Uterus (tissue), 3 donors: ENCODE measurements at regions not wholly inside any gene's neighbourhood (a gene's known extent, or its start where the extent isn't known, plus 50 kb on each side); places are given as distances from the start of the nearest gene placed in this dataset.

ENCODE experiments used
- DNase-seq, 2 donors: peaks; one replicate each; pipeline ENCODE4 v3.0.0-alpha.2; 2019 to 2020
- H3K27ac ChIP-seq, 2 donors: fragments of 200-600 bp; sonication (generic); 1 replicate in 1 of 2; 2 replicates in 1 of 2; pipeline ENCODE4 v1.5.1; 2016 to 2018
- H3K27me3 ChIP-seq, 2 donors: fragments of 200-600 bp; sonication (generic); one replicate each; pipeline ENCODE4 v1.5.1; 2018 to 2019; ENCODE audit warnings: control low read depth in 1 of 2
- H3K36me3 ChIP-seq, 2 donors: fragments of 200-600 bp; sonication (generic); one replicate each; pipeline ENCODE4 v1.5.1; 2019; ENCODE audit warnings: control low read depth in 1 of 2
- H3K4me1 ChIP-seq, 2 donors: fragments of 200-600 bp; sonication (generic); one replicate each; pipeline ENCODE4 v1.5.1; 2018 to 2019; ENCODE audit warnings: control low read depth in 1 of 2
- H3K4me3 ChIP-seq, 2 donors: fragments of 200-600 bp; sonication (generic); 1 replicate in 1 of 2; 2 replicates in 1 of 2; pipeline ENCODE4 v1.5.1; 2018 to 2019; ENCODE audit warnings: mild to moderate bottlenecking in 1 of 2
- H3K9me3 ChIP-seq, 2 donors: fragments of 200-600 bp; sonication (generic); one replicate each; pipeline ENCODE4 v1.5.1; 2019; ENCODE audit warnings: control low read depth in 1 of 2
- CTCF ChIP-seq, 4 experiments: fragments of 200-600 bp in 2 of 4; fragments of 450-650 bp in 2 of 4; sonication (generic) in 2 of 4; IDR thresholded peaks; one replicate each; pipeline ENCODE4 v1.5.1; 2016 to 2019; ENCODE audit warnings: antibody characterized with exemption in 4 of 4, mild to moderate bottlenecking in 2 of 4, moderate library complexity in 1 of 4
- POLR2A ChIP-seq, 2 donors: fragments of 450-650 bp; IDR thresholded peaks; one replicate each; pipeline ENCODE4 v1.6.1; 2016; ENCODE audit warnings: antibody characterized with exemption in 2 of 2, mild to moderate bottlenecking in 1 of 2, moderate library complexity in 1 of 2
- intact Hi-C: fragments of 100-400 bp; cut with DNase I; formaldehyde crosslinking; loops from one replicate; pipeline ENCODE4 v1.15.1; 2023; ENCODE audit warnings: low total_unique reads
- donor health status: DM: yes; HTN: yes; CAD: no.

- TF ChIP-seq POLR2A (IDR thresholded peaks at IDR 0.05) (no peak), CTCF (IDR thresholded peaks at IDR 0.05) (no peak)
- intact Hi-C loops, result no loop called here
- no peaks in the 10 kb centered on the region for H3K9me3 ChIP-seq
- no peak for DNase-seq
- H3K4me3 ChIP-seq, result no peak overlapping the region
- H3K4me1 ChIP-seq, result no peaks in the 10 kb centered on the region
- H3K27ac ChIP-seq, result no peak overlapping the region
- H3K27me3 ChIP-seq, result no peaks in the 10 kb centered on the region
- no peaks in the 10 kb centered on the region for H3K36me3 ChIP-seq
Observed at GRCh38 chr9:96080364-96080763, 204.9 kb downstream of the ERCC6L2 start.

GRCh38 chr9:96079779-96080178 lies 204.3 kb downstream of the ERCC6L2 start:
- no peaks in the 10 kb centered on the region for H3K27me3 ChIP-seq
- peak overlapping the region in 1 of 2 donors; percentile 38 for H3K27ac ChIP-seq
- TF ChIP-seq CTCF (IDR thresholded peaks at IDR 0.05) (no peak), POLR2A (IDR thresholded peaks at IDR 0.05) (no peak)
- H3K36me3 ChIP-seq, result no peaks in the 10 kb centered on the region
- DNase-seq, result no peak
- no peaks in the 10 kb centered on the region for H3K4me1 ChIP-seq
- intact Hi-C loops, result no loop called here
- no peaks in the 10 kb centered on the region for H3K9me3 ChIP-seq
- H3K4me3 ChIP-seq, result no peak overlapping the region

- peak overlapping the region in 1 of 2 donors; percentile 38 for H3K27ac ChIP-seq
- intact Hi-C loops, result no loop called here
- DNase-seq, result peak in 1 of 2 donors; percentile 21
- peak in 2 of 4 experiments; percentile 11 to 30 for TF ChIP-seq CTCF (IDR thresholded peaks at IDR 0.05)
- no peak for TF ChIP-seq POLR2A (IDR thresholded peaks at IDR 0.05)
- H3K4me1 ChIP-seq, result no peaks in the 10 kb centered on the region
- no peaks in the 10 kb centered on the region for H3K27me3 ChIP-seq
- no peak overlapping the region for H3K4me3 ChIP-seq
- H3K9me3 ChIP-seq, result no peaks in the 10 kb centered on the region
- no peaks in the 10 kb centered on the region for H3K36me3 ChIP-seq
Observed at GRCh38 chr9:96078897-96079490, 203.5 kb downstream of the ERCC6L2 start.

GRCh38 chr9:96075757-96076156 lies 200.3 kb downstream of the ERCC6L2 start:
- Histone ChIP-seq H3K27ac (no peak overlapping the region), H3K4me3 (no peak overlapping the region), H3K36me3 (no peaks in the 10 kb centered on the region), H3K4me1 (no peaks in the 10 kb centered on the region), H3K9me3 (no peaks in the 10 kb centered on the region), H3K27me3 (no peaks in the 10 kb centered on the region)
- intact Hi-C loops, result no loop called here
- TF ChIP-seq POLR2A (IDR thresholded peaks at IDR 0.05) (no peak), CTCF (IDR thresholded peaks at IDR 0.05) (no peak)
- DNase-seq, result no peak

GRCh38 chr9:96075111-96075510 lies 199.6 kb downstream of the ERCC6L2 start:
- intact Hi-C loops, result no loop called here
- DNase-seq, result no peak
- no peaks in the 10 kb centered on the region for H3K27me3 ChIP-seq
- H3K27ac ChIP-seq, result no peak overlapping the region
- no peaks in the 10 kb centered on the region for H3K9me3 ChIP-seq
- no peaks in the 10 kb centered on the region for H3K36me3 ChIP-seq
- TF ChIP-seq POLR2A (IDR thresholded peaks at IDR 0.05) (no peak), CTCF (IDR thresholded peaks at IDR 0.05) (no peak)
- H3K4me1 ChIP-seq, result no peaks in the 10 kb centered on the region
- no peak overlapping the region for H3K4me3 ChIP-seq
